ENCODE measurements at regions not wholly inside any gene's neighbourhood (a gene's known extent, or its start where the extent isn't known, plus 50 kb on each side); places are given as distances from the start of the nearest gene placed in this dataset.

DNA sequence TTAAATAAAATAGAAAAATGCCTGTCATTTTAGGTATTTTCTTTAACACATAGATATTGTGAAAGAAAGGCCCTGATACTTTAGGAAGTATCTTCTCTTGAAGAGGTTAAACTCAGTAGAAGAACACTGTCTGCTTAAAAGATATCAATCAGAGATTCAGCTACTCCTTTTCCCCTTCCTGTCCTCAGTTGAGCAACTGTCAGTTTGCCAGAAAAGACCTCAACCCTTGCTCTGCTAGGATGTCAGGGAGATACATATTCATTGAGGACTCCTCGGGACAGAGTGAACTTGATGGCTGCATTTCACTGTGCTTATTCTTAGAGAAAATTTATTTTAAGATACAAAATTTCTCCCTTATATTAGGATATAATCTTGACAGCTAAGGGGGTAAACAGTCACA lies 173.6 kb upstream of the CACNA2D1 start:
- TF ChIP-seq, protein P1, sequence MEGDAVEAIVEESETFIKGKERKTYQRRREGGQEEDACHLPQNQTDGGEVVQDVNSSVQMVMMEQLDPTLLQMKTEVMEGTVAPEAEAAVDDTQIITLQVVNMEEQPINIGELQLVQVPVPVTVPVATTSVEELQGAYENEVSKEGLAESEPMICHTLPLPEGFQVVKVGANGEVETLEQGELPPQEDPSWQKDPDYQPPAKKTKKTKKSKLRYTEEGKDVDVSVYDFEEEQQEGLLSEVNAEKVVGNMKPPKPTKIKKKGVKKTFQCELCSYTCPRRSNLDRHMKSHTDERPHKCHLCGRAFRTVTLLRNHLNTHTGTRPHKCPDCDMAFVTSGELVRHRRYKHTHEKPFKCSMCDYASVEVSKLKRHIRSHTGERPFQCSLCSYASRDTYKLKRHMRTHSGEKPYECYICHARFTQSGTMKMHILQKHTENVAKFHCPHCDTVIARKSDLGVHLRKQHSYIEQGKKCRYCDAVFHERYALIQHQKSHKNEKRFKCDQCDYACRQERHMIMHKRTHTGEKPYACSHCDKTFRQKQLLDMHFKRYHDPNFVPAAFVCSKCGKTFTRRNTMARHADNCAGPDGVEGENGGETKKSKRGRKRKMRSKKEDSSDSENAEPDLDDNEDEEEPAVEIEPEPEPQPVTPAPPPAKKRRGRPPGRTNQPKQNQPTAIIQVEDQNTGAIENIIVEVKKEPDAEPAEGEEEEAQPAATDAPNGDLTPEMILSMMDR (conservative IDR thresholded peaks at IDR 0.05; ENCODE audit: low read depth in 2 of 2) = no peak
- TF ChIP-seq EZH2 (IDR thresholded peaks at IDR 0.05; ENCODE audit: low read depth, unreplicated experiment) (no peak), STAT1 (IDR thresholded peaks at IDR 0.05; ENCODE audit: unreplicated experiment) (no peak)

Data from GM23338 (cell line).